22Rv1 (cell line): ENCODE measurements at regions not wholly inside any gene's neighbourhood (a gene's known extent, or its start where the extent isn't known, plus 50 kb on each side); places are given as distances from the start of the nearest gene placed in this dataset.

Source experiments
- H3K27ac ChIP-seq: fragments of 450-650 bp; 2 replicates; pipeline ENCODE4 v1.5.1; 2017
- ZFX ChIP-seq: fragments of 450-650 bp; IDR thresholded peaks from 2 replicates; pipeline ENCODE4 v1.6.1; 2017; ENCODE audit warnings: antibody characterized with exemption, borderline replicate concordance
- TF ChIP-seq, protein P1 (sequence below): fragments of 450-650 bp; IDR thresholded peaks from 2 replicates; pipeline ENCODE4 v1.5.1; 2017; ENCODE audit warnings: mild to moderate bottlenecking

DNA sequence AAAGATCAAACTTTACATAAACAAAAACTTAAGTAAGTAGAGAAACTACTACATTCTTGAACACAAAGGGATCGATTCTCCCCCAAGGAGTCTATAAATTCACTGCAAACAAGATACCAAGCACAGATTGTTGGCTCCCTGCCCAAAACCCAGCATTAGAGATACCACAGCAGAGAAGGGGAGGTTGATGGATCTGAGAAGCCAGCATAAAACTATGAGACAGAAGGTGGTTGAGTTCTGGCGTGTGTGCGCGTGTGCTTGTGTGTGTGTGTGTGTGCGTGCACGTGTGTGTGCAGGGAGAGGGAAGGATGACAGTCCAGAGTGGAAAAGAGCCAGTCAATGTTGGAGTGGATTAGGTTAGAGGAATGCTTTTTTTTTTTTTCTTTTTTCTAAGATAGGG is 143.2 kb upstream of the PRR20G start:
- TF ChIP-seq, protein P1, sequence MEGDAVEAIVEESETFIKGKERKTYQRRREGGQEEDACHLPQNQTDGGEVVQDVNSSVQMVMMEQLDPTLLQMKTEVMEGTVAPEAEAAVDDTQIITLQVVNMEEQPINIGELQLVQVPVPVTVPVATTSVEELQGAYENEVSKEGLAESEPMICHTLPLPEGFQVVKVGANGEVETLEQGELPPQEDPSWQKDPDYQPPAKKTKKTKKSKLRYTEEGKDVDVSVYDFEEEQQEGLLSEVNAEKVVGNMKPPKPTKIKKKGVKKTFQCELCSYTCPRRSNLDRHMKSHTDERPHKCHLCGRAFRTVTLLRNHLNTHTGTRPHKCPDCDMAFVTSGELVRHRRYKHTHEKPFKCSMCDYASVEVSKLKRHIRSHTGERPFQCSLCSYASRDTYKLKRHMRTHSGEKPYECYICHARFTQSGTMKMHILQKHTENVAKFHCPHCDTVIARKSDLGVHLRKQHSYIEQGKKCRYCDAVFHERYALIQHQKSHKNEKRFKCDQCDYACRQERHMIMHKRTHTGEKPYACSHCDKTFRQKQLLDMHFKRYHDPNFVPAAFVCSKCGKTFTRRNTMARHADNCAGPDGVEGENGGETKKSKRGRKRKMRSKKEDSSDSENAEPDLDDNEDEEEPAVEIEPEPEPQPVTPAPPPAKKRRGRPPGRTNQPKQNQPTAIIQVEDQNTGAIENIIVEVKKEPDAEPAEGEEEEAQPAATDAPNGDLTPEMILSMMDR = no peak
- TF ChIP-seq ZFX = no peak
- H3K27ac ChIP-seq = no peak overlapping the region

DNA sequence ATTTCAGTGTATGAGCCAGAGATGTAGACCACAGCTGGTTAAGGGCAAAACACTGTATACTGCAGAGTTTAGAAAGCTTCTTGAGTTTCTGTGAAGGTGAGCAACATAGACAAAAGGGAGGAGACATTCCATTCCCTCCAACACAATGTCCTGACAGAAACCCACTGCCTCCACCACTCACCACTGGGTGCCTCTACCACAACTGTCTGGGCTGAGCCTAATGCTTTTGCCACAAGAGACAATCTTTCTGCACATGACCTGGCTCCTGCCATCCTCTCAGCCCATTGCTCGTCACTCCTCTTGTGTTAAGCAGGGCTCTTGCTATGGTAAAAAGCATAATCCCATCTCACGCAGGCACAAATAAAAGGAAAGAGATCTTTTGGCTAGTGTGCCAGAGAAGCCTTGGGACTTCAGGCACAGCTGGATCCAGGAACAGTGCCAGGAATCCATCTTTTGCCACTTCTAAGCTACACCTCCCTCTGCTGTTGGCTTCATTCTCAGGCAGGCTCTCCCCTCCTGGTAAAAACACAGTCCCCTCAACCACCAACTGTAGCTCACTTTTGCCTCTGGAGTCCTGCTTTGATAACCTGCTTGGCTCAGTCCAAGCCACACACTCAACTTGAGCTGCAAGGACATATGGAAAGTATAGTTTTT is 140.6 kb upstream of the PRR20G start:
- H3K27ac ChIP-seq = no peak overlapping the region
- TF ChIP-seq, protein P1 = no peak
- no peak for TF ChIP-seq ZFX

DNA sequence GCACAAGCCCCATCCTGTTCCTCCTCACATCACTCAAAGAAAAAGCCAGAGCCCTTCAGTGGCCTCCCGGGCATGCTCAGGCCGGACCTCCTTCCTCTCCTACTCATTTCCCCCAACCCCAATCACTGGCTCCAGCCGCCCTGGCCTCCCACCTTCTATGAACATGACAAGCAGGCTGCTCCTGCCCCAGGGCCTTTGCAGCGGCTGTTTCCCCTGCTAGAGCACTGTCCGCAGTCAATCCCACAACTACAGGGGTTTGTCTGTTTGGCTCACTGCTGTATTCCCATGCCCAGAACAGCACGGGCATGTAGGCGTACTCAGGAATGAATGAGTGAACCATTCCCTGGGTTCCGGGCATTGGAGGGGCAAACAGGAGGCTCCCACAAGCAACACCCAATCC is 139.8 kb upstream of the PRR20G start:
- TF ChIP-seq, protein P1 = no peak
- TF ChIP-seq ZFX = no peak
- H3K27ac ChIP-seq = no peak overlapping the region

DNA sequence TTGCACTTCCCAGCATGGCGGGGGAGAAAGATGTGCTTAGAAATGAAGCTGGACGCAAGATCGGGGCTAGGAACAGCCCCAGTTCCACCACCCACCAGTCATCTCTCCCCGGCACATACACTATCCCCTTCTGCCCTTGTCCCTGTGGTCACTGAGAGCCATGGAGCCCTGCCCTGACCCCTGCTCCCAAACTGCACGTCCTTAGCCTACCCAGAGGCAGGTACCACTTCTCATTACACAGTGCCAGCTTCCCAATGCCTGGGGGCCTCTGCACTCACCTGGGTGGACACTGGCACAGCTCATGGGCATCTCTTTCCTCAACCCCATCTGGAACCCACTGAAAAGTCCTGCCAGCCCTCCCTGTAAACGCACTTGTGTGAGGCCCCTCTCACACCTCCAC is 139.3 kb upstream of the PRR20G start:
- H3K27ac ChIP-seq = no peak overlapping the region
- TF ChIP-seq, protein P1 = no peak
- no peak for TF ChIP-seq ZFX

DNA sequence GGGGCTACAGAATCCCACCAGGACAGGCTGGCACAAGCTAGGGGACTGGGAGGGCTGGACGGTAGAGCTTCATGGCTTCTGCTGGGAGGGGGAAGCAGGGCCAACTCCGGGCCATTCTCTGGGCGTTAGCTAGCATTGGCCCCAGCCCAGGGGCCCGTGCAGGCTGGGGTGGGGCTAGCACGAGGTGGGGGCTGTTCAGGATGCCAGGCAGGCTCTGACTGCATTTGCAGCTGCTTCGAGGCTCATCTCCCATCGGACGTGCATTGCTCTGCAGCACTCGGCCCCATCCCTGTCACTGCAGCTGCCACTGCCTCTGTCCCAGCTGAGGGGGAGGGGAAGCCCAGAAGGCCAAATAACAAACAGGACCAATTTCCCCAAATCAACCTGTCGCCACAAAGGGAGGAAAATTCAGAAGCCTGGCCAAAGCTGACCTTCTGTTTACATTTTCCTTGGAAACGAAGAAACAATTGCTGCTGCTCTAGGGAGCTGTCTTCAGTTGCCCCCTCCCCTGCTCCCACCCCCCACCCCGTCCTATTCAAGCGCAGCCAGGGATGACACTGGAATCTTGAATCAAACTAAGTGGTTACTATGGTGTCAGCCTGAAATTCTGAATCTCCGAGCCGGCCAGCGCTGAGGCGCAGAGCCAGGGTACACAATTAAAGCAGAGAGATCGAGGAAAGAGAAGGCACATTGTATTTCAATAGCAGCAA is 138.8 kb upstream of the PRR20G start:
- no peak for TF ChIP-seq ZFX
- TF ChIP-seq, protein P1 = no peak
- no peak overlapping the region for H3K27ac ChIP-seq

DNA sequence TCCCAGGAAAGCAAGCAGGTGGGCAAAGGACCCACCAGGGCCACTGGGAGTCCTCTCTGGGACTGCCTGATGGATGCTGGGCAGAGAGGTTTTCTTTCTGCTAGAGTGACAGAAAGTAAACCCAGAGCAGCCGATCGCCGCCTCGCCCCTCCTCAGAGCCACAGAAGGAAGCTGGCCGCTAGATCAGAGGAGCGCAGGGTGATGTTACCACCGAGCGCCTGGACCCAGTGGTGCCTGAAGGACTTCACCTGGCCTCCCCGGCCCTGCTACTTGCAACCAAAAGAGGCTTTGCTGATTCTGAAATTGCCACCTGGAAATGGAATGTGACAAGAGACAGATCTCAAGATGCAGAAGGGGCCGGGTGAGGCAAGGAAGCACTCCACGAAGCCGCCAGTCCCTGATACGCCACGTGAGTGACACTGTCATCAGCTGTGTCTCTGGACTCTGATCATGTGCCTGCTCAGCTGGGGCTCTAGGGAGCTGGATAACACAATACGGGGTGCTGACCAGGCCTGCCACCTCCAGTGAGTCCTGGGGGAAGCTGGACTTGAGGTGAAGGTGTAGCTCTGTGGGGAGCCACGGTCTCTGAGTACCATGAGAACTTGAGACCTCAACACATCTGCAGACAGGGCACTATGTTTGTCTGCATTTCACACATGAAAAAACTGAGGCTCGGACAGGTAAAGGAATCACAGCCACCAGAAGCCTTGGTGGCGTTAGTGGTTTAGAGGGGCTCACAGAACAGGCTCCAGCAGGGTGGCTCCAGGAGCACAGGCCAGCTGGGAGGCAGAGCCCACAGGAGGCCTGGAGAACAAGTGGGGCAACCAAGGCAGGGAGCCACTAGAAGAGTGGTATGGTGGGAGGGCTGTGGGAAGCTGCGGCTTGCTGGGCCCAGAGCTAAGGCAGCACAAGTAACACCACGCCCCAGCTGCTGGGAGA is 137.9 kb upstream of the PRR20G start:
- H3K27ac ChIP-seq = no peak overlapping the region
- TF ChIP-seq, protein P1 = no peak
- no peak for TF ChIP-seq ZFX
